ENCODE measurements at regions not wholly inside any gene's neighbourhood (a gene's known extent, or its start where the extent isn't known, plus 50 kb on each side); places are given as distances from the start of the nearest gene placed in this dataset.
"Not testable (repeated sequence)": the region's sequence is repeated elsewhere in the genome, so short reads cannot be mapped to it uniquely, and the experiment has no call there.

- DNase-seq (ENCODE audit: low read depth), result no peak
- H3K4me3 ChIP-seq (ENCODE audit: low read depth, low read length), result no peak overlapping the region
- TF ChIP-seq CTCF (IDR thresholded peaks at IDR 0.05; ENCODE audit: control insufficient read depth, extremely low read depth, insufficient read depth), result no peak
Measured at GRCh38 chr4:148845609-148846008, 403.4 kb upstream of the NR3C2 start.

GRCh38 chr4:148843625-148844024, 401.4 kb upstream of the NR3C2 start:
- DNase-seq (ENCODE audit: low read depth), result no peak
- H3K4me3 ChIP-seq (ENCODE audit: low read depth, low read length), result no peak overlapping the region
- TF ChIP-seq CTCF (IDR thresholded peaks at IDR 0.05; ENCODE audit: control insufficient read depth, extremely low read depth, insufficient read depth), result no peak

GRCh38 chr4:148842843-148843242, 400.6 kb upstream of the NR3C2 start:
- no peak for TF ChIP-seq CTCF (IDR thresholded peaks at IDR 0.05; ENCODE audit: control insufficient read depth, extremely low read depth, insufficient read depth)
- H3K4me3 ChIP-seq (ENCODE audit: low read depth, low read length), result no peak overlapping the region
- no peak for DNase-seq (ENCODE audit: low read depth)

GRCh38 chr4:148837571-148837970, 395.4 kb upstream of the NR3C2 start:
- DNase-seq (ENCODE audit: low read depth); H3K4me3 ChIP-seq (ENCODE audit: low read depth, low read length): not testable (repeated sequence)

GRCh38 chr4:148834804-148835631, 392.8 kb upstream of the NR3C2 start:
- TF ChIP-seq CTCF (IDR thresholded peaks at IDR 0.05; ENCODE audit: control insufficient read depth, extremely low read depth, insufficient read depth), result no peak

GRCh38 chr4:148831945-148832344, 389.7 kb upstream of the NR3C2 start:
- TF ChIP-seq CTCF (IDR thresholded peaks at IDR 0.05; ENCODE audit: control insufficient read depth, extremely low read depth, insufficient read depth), result no peak
- no peak for DNase-seq (ENCODE audit: low read depth)
- H3K4me3 ChIP-seq (ENCODE audit: low read depth, low read length), result no peak overlapping the region

More at GRCh38 chr4:148834804-148835631, 392.8 kb upstream of the NR3C2 start:
- H3K4me3 ChIP-seq (ENCODE audit: low read depth, low read length), result no peak overlapping the region
- no peak for DNase-seq (ENCODE audit: low read depth)

GRCh38 chr4:148828291-148828690, 386.1 kb upstream of the NR3C2 start:
- DNase-seq (ENCODE audit: low read depth), result no peak
- no peak for TF ChIP-seq CTCF (IDR thresholded peaks at IDR 0.05; ENCODE audit: control insufficient read depth, extremely low read depth, insufficient read depth)
- no peak overlapping the region for H3K4me3 ChIP-seq (ENCODE audit: low read depth, low read length)

Measured in LNCaP clone FGC (cell line).